GM23338 (cell line): ENCODE measurements at regions not wholly inside any gene's neighbourhood (a gene's known extent, or its start where the extent isn't known, plus 50 kb on each side); places are given as distances from the start of the nearest gene placed in this dataset.

Source experiments
- ATAC-seq: fragments of 200-7000 bp; cut with Tn5 transposase; 3 replicates; pipeline ENCODE4 v1.9.1; 2020
- DNase-seq: peaks from one replicate; pipeline ENCODE4 v3.0.0-alpha.2; 2015; ENCODE audit warnings: low spot score
- H2AFZ ChIP-seq: fragments of 200-600 bp; sonication (generic); 2 replicates; pipeline ENCODE4 v1.8.0; 2016; ENCODE audit warnings: antibody characterized with exemption, mild to moderate bottlenecking, moderate library complexity
- H3F3A ChIP-seq: fragments of 200-600 bp; sonication (generic); replicated peaks from 2 replicates; pipeline ENCODE4 v1.8.0; 2017; ENCODE audit warnings: antibody characterized with exemption, mixed run types, low read depth
- H3K27ac ChIP-seq: fragments of 200-600 bp; sonication (generic); 2 replicates; pipeline ENCODE4 v1.6.1; 2016; ENCODE audit warnings: low read depth
- H3K27me3 ChIP-seq: fragments of 200-600 bp; sonication (generic); 2 replicates; pipeline ENCODE4 v1.8.0; 2016; ENCODE audit warnings: mild to moderate bottlenecking, mixed run types, moderate library complexity; ENCODE audit not compliant: insufficient read depth
- H3K36me3 ChIP-seq: fragments of 200-600 bp; sonication (generic); 2 replicates; pipeline ENCODE4 v1.8.0; 2016; ENCODE audit warnings: mild to moderate bottlenecking; ENCODE audit not compliant: insufficient read depth
- H3K4me1 ChIP-seq: fragments of 200-600 bp; sonication (generic); 2 replicates; pipeline ENCODE4 v1.8.0; 2016; ENCODE audit warnings: mild to moderate bottlenecking, moderate library complexity; ENCODE audit not compliant: insufficient read depth
- H3K4me2 ChIP-seq: fragments of 200-600 bp; sonication (generic); 2 replicates; pipeline ENCODE4 v1.7.1; 2017; ENCODE audit warnings: mixed run types
- H3K4me3 ChIP-seq: fragments of 200-600 bp; sonication (generic); 2 replicates; pipeline ENCODE4 v1.6.1; 2016; ENCODE audit warnings: mixed run types
- H3K79me2 ChIP-seq: fragments of 200-600 bp; sonication (generic); replicated peaks from 2 replicates; pipeline ENCODE4 v1.8.0; 2017; ENCODE audit warnings: mild to moderate bottlenecking; ENCODE audit not compliant: insufficient read depth
- H3K9me2 ChIP-seq: fragments of 200-600 bp; sonication (generic); 2 replicates; pipeline ENCODE4 v1.8.0; 2017; ENCODE audit not compliant: insufficient read depth
- H4K20me1 ChIP-seq: fragments of 200-600 bp; sonication (generic); replicated peaks from 2 replicates; pipeline ENCODE4 v1.8.0; 2017; ENCODE audit warnings: mild to moderate bottlenecking; ENCODE audit not compliant: insufficient read depth
- H3K27ac Mint-ChIP-seq: 2 replicates; pipeline ENCODE4 v1.8.0; 2020; ENCODE audit warnings: inconsistent platforms, mild to moderate bottlenecking, moderate library complexity, mixed read lengths
- H3K27me3 Mint-ChIP-seq: 3 replicates; pipeline ENCODE4 v1.8.0; 2022; ENCODE audit warnings: low read depth, mild to moderate bottlenecking, moderate library complexity, mixed read lengths, inconsistent platforms; ENCODE audit not compliant: insufficient read depth, poor library complexity
- H3K36me3 Mint-ChIP-seq: 3 replicates; pipeline ENCODE4 v1.8.0; 2021; ENCODE audit warnings: low read depth, mild to moderate bottlenecking, inconsistent platforms, moderate library complexity, mixed read lengths
- H3K4me1 Mint-ChIP-seq: 3 replicates; pipeline ENCODE4 v1.8.0; 2020; ENCODE audit warnings: mild to moderate bottlenecking, inconsistent platforms, mixed read lengths
- H3K4me3 Mint-ChIP-seq: 3 replicates; pipeline ENCODE4 v1.8.0; 2021; ENCODE audit warnings: moderate library complexity, mild to moderate bottlenecking, inconsistent platforms, mixed read lengths
- H3K9me3 Mint-ChIP-seq: 3 replicates; pipeline ENCODE4 v1.8.0; 2020; ENCODE audit warnings: moderate library complexity, mild to moderate bottlenecking, inconsistent platforms, mixed read lengths
- CREB1 ChIP-seq: fragments of 250-450 bp; sonication (Bioruptor Pico); IDR thresholded peaks from 2 replicates; pipeline ENCODE4 v1.5.0; 2020; ENCODE audit warnings: low read depth, mild to moderate bottlenecking, moderate library complexity
- ETS1 ChIP-seq: IDR thresholded peaks from 2 replicates; pipeline ENCODE4 v1.6.1; 2016; ENCODE audit warnings: antibody characterized with exemption
- EZH2 ChIP-seq: fragments of 200-600 bp; sonication (generic); IDR thresholded peaks from one replicate; pipeline ENCODE4 v1.8.0; 2017; ENCODE audit warnings: antibody characterized with exemption, mild to moderate bottlenecking, low read depth; ENCODE audit not compliant: unreplicated experiment
- EZH2phosphoT487 ChIP-seq: fragments of 200-600 bp; sonication (generic); IDR thresholded peaks from one replicate; pipeline ENCODE4 v1.8.1; 2018; ENCODE audit warnings: antibody characterized with exemption; ENCODE audit not compliant: unreplicated experiment
- JUNB ChIP-seq: IDR thresholded peaks from one replicate; pipeline ENCODE4 v1.6.1; 2016; ENCODE audit warnings: antibody characterized with exemption; ENCODE audit not compliant: unreplicated experiment
- NANOG ChIP-seq: IDR thresholded peaks from 2 replicates; pipeline ENCODE4 v1.6.1; 2016; ENCODE audit warnings: antibody characterized with exemption, borderline replicate concordance
- POLR2AphosphoS5 ChIP-seq: IDR thresholded peaks from 2 replicates; pipeline ENCODE4 v1.6.1; 2016; ENCODE audit warnings: antibody characterized with exemption, low read depth
- STAT1 ChIP-seq: IDR thresholded peaks from one replicate; pipeline ENCODE4 v1.6.1; 2016; ENCODE audit warnings: antibody characterized with exemption; ENCODE audit not compliant: unreplicated experiment
- ZNF114 ChIP-seq: fragments of 250-450 bp; sonication (Bioruptor Pico); IDR thresholded peaks from 2 replicates; pipeline ENCODE4 v1.5.0; 2020; ENCODE audit warnings: mild to moderate bottlenecking, moderate library complexity
- ZNF331 ChIP-seq: fragments of 250-450 bp; sonication (Bioruptor Pico); IDR thresholded peaks from 2 replicates; pipeline ENCODE4 v1.5.0; 2020; ENCODE audit warnings: low read depth, mild to moderate bottlenecking, moderate library complexity
- TF ChIP-seq, protein P1 (sequence below), 2 experiments: fragments of 200-600 bp in 1 of 2; sonication (generic) in 1 of 2; conservative IDR thresholded peaks; 2 replicates each; pipeline versions ENCODE4 v1.5.1 to v1.6.1; 2016 to 2017; ENCODE audit warnings: antibody characterized with exemption in 2 of 2, low read depth in 2 of 2, mild to moderate bottlenecking in 2 of 2, moderate library complexity in 1 of 2
- TF ChIP-seq, protein P2 (sequence below): fragments of 250-450 bp; sonication (Bioruptor Pico); IDR thresholded peaks from 2 replicates; pipeline ENCODE4 v1.5.0; 2020; ENCODE audit warnings: mild to moderate bottlenecking, moderate library complexity

DNA sequence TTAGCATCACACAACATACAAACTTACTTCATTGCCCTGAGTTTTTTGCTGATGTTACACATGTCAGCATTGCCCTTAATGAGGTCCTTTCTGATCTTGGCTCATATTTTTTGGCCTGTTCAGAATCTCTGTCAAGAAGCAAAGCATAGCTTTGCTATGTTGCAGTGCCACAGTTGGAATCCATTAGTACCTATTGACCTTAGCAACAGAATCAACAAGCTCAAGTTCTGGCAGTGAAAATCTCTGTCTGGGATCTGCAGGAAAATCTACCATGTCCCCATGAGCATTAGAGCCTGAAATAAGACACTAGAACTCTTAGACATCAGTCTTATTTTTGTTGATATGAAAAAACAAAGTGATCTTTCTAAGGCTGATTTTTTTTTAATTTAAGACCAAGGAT, 105.6 kb upstream of the FHL2 start (continued):
- TF ChIP-seq ETS1 = no peak
- no peak for TF ChIP-seq EZH2
- no peak for TF ChIP-seq NANOG
- no peak for TF ChIP-seq JUNB
- TF ChIP-seq, protein P1, sequence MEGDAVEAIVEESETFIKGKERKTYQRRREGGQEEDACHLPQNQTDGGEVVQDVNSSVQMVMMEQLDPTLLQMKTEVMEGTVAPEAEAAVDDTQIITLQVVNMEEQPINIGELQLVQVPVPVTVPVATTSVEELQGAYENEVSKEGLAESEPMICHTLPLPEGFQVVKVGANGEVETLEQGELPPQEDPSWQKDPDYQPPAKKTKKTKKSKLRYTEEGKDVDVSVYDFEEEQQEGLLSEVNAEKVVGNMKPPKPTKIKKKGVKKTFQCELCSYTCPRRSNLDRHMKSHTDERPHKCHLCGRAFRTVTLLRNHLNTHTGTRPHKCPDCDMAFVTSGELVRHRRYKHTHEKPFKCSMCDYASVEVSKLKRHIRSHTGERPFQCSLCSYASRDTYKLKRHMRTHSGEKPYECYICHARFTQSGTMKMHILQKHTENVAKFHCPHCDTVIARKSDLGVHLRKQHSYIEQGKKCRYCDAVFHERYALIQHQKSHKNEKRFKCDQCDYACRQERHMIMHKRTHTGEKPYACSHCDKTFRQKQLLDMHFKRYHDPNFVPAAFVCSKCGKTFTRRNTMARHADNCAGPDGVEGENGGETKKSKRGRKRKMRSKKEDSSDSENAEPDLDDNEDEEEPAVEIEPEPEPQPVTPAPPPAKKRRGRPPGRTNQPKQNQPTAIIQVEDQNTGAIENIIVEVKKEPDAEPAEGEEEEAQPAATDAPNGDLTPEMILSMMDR (conservative IDR thresholded peaks at IDR 0.05; ENCODE audit: low read depth in 2 of 2) = no peak
- TF ChIP-seq STAT1 = no peak
- no peak for TF ChIP-seq ZNF114 (CRISPR knock-in tag)
- TF ChIP-seq EZH2phosphoT487 = no peak
- TF ChIP-seq ZNF331 (CRISPR knock-in tag) = no peak
- no peak for TF ChIP-seq CREB1 (CRISPR knock-in tag)
- TF ChIP-seq POLR2AphosphoS5 = no peak

GRCh38 chr2:105502625-105503334, 103.9 kb upstream of the FHL2 start:
- Histone ChIP-seq H3K27ac (no peak overlapping the region), H3F3A (no peaks in the 10 kb centered on the region), H2AFZ (no peak overlapping the region), H3K4me2 (0 out of 2 replicates have a peak overlapping the region, but pooled peaks have one; percentile 11), H3K36me3 (no peaks in the 10 kb centered on the region), H3K79me2 (no peaks in the 10 kb centered on the region), H3K4me1 (peaks cover 9% of the 10 kb centered on the region; the same call in 1 of the 2 replicates), H3K27me3 (no peaks in the 10 kb centered on the region), H3K9me2 (no peaks in the 10 kb centered on the region; the same call in 1 of the 2 replicates), H4K20me1 (no peaks in the 10 kb centered on the region), H3K4me3 (no peak overlapping the region)
- H3K4me3 Mint-ChIP-seq = no peak overlapping the region
- peaks cover 2% of the 10 kb centered on the region for H3K27me3 Mint-ChIP-seq
- peaks cover 9% of the 10 kb centered on the region; the same call in 2 of the 3 replicates for H3K9me3 Mint-ChIP-seq
- ATAC-seq = peak; percentile 42
- peaks cover 3% of the 10 kb centered on the region; the same call in 1 of the 3 replicates for H3K36me3 Mint-ChIP-seq
- no peak overlapping the region for H3K27ac Mint-ChIP-seq
- DNase-seq = peak; percentile 9
- peaks cover 16% of the 10 kb centered on the region; the same call in 2 of the 3 replicates for H3K4me1 Mint-ChIP-seq
- TF ChIP-seq, protein P1 (conservative IDR thresholded peaks at IDR 0.05; ENCODE audit: low read depth in 2 of 2) = no peak
- TF ChIP-seq CREB1 (CRISPR knock-in tag) (no peak), NANOG (no peak), EZH2phosphoT487 (no peak), ZNF331 (CRISPR knock-in tag) (no peak), ZNF114 (CRISPR knock-in tag) (no peak), STAT1 (no peak), POLR2AphosphoS5 (no peak), EZH2 (no peak)
- TF ChIP-seq, protein P2, sequence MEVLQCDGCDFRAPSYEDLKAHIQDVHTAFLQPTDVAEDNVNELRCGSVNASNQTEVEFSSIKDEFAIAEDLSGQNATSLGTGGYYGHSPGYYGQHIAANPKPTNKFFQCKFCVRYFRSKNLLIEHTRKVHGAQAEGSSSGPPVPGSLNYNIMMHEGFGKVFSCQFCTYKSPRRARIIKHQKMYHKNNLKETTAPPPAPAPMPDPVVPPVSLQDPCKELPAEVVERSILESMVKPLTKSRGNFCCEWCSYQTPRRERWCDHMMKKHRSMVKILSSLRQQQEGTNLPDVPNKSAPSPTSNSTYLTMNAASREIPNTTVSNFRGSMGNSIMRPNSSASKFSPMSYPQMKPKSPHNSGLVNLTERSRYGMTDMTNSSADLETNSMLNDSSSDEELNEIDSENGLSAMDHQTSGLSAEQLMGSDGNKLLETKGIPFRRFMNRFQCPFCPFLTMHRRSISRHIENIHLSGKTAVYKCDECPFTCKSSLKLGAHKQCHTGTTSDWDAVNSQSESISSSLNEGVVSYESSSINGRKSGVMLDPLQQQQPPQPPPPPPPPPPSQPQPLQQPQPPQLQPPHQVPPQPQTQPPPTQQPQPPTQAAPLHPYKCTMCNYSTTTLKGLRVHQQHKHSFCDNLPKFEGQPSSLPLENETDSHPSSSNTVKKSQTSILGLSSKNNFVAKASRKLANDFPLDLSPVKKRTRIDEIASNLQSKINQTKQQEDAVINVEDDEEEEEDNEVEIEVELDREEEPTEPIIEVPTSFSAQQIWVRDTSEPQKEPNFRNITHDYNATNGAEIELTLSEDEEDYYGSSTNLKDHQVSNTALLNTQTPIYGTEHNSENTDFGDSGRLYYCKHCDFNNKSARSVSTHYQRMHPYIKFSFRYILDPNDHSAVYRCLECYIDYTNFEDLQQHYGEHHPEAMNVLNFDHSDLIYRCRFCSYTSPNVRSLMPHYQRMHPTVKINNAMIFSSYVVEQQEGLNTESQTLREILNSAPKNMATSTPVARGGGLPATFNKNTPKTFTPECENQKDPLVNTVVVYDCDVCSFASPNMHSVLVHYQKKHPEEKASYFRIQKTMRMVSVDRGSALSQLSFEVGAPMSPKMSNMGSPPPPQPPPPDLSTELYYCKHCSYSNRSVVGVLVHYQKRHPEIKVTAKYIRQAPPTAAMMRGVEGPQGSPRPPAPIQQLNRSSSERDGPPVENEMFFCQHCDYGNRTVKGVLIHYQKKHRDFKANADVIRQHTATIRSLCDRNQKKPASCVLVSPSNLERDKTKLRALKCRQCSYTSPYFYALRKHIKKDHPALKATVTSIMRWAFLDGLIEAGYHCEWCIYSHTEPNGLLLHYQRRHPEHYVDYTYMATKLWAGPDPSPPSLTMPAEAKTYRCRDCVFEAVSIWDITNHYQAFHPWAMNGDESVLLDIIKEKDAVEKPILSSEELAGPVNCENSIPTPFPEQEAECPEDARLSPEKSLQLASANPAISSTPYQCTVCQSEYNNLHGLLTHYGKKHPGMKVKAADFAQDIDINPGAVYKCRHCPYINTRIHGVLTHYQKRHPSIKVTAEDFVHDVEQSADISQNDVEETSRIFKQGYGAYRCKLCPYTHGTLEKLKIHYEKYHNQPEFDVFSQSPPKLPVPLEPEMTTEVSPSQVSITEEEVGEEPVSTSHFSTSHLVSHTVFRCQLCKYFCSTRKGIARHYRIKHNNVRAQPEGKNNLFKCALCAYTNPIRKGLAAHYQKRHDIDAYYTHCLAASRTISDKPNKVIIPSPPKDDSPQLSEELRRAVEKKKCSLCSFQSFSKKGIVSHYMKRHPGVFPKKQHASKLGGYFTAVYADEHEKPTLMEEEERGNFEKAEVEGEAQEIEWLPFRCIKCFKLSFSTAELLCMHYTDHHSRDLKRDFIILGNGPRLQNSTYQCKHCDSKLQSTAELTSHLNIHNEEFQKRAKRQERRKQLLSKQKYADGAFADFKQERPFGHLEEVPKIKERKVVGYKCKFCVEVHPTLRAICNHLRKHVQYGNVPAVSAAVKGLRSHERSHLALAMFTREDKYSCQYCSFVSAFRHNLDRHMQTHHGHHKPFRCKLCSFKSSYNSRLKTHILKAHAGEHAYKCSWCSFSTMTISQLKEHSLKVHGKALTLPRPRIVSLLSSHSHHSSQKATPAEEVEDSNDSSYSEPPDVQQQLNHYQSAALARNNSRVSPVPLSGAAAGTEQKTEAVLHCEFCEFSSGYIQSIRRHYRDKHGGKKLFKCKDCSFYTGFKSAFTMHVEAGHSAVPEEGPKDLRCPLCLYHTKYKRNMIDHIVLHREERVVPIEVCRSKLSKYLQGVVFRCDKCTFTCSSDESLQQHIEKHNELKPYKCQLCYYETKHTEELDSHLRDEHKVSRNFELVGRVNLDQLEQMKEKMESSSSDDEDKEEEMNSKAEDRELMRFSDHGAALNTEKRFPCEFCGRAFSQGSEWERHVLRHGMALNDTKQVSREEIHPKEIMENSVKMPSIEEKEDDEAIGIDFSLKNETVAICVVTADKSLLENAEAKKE (CRISPR knock-in tag) = no peak
